ENCODE measurements at regions not wholly inside any gene's neighbourhood (a gene's known extent, or its start where the extent isn't known, plus 50 kb on each side); places are given as distances from the start of the nearest gene placed in this dataset.

GRCh38 chr13:64648293-64648692, 2581.8 kb downstream of the PCDH9 start:
- TF ChIP-seq CTCF (conservative IDR thresholded peaks at IDR 0.05) = no peak

GRCh38 chr13:64643066-64643465, 2587.1 kb downstream of the PCDH9 start:
- H3K27ac ChIP-seq = no peak overlapping the region
- TF ChIP-seq CTCF (conservative IDR thresholded peaks at IDR 0.05) = no peak

More at GRCh38 chr13:64648293-64648692, 2581.8 kb downstream of the PCDH9 start:
- no peak overlapping the region for H3K27ac ChIP-seq

GRCh38 chr13:64640002-64640401, 2590.1 kb downstream of the PCDH9 start:
- no peak for TF ChIP-seq CTCF (conservative IDR thresholded peaks at IDR 0.05)
- no peak overlapping the region for H3K27ac ChIP-seq

- no peak overlapping the region for H3K27ac ChIP-seq
- no peak for TF ChIP-seq CTCF (conservative IDR thresholded peaks at IDR 0.05)
Observed at GRCh38 chr13:64639206-64639605, 2590.9 kb downstream of the PCDH9 start.

GRCh38 chr13:64633948-64634347, 2596.2 kb downstream of the PCDH9 start:
- no peak for TF ChIP-seq CTCF (conservative IDR thresholded peaks at IDR 0.05)
- no peak overlapping the region for H3K27ac ChIP-seq

GRCh38 chr13:64627654-64628053, 2602.5 kb downstream of the PCDH9 start:
- no peak for TF ChIP-seq CTCF (conservative IDR thresholded peaks at IDR 0.05)
- H3K27ac ChIP-seq = no peak overlapping the region

GRCh38 chr13:64626105-64626504, 2604.0 kb downstream of the PCDH9 start:
- TF ChIP-seq CTCF (conservative IDR thresholded peaks at IDR 0.05) = no peak

GRCh38 chr13:64617231-64617630, 2612.9 kb downstream of the PCDH9 start:
- no peak overlapping the region for H3K27ac ChIP-seq
- no peak for TF ChIP-seq CTCF (conservative IDR thresholded peaks at IDR 0.05)

More at GRCh38 chr13:64626105-64626504, 2604.0 kb downstream of the PCDH9 start:
- H3K27ac ChIP-seq = no peak overlapping the region
